WTC11 (cell line): ENCODE measurements at regions not wholly inside any gene's neighbourhood (a gene's known extent, or its start where the extent isn't known, plus 50 kb on each side); places are given as distances from the start of the nearest gene placed in this dataset.

Experiments
- ATAC-seq: fragments of 200-7000 bp; cut with Tn5 transposase; 2 replicates; pipeline ENCODE4 v1.10.0; 2021; ENCODE audit warnings: mild to moderate bottlenecking, moderate library complexity
- CTCF ChIA-PET: fragments of 300-600 bp; sonication (Branson Sonifier 250); formaldehyde crosslinking; loops from one replicate; lab custom pipeline; 2021; ENCODE audit warnings: antibody characterized with exemption; lab: Charles Lee
- POLR2A ChIA-PET: fragments of 350-600 bp; sonication (Branson Sonifier 250); formaldehyde crosslinking; loops from one replicate; lab custom pipeline; 2021; ENCODE audit warnings: antibody characterized with exemption; lab: Charles Lee
- DNase-seq: peaks from one replicate; pipeline ENCODE4 v3.0.0; 2021; ENCODE audit warnings: low spot score
- H3K27ac Mint-ChIP-seq: 2 replicates; pipeline ENCODE4 v1.8.0; 2021; ENCODE audit warnings: mixed read lengths
- H3K27me3 Mint-ChIP-seq: 2 replicates; pipeline ENCODE4 v1.8.0; 2021; ENCODE audit warnings: low read depth, mild to moderate bottlenecking, moderate library complexity, mixed read lengths
- H3K36me3 Mint-ChIP-seq: 2 replicates; pipeline ENCODE4 v1.8.0; 2021; ENCODE audit warnings: mixed read lengths
- H3K4me1 Mint-ChIP-seq: 2 replicates; pipeline ENCODE4 v1.8.0; 2022; ENCODE audit warnings: mixed read lengths
- H3K4me3 Mint-ChIP-seq: 2 replicates; pipeline ENCODE4 v1.8.0; 2021; ENCODE audit warnings: mild to moderate bottlenecking, moderate library complexity, mixed read lengths
- H3K9me3 Mint-ChIP-seq: 2 replicates; pipeline ENCODE4 v1.8.0; 2021; ENCODE audit warnings: mixed read lengths
- CDX4 ChIP-seq: fragments of 250-450 bp; sonication (Bioruptor Pico); IDR thresholded peaks from 2 replicates; pipeline ENCODE4 v1.9.0; 2021; ENCODE audit warnings: moderate library complexity, mild to moderate bottlenecking, inconsistent platforms, borderline replicate concordance
- EMX1 ChIP-seq: fragments of 250-450 bp; sonication (Bioruptor Pico); IDR thresholded peaks from 2 replicates; pipeline ENCODE4 v1.8.0; 2021; ENCODE audit warnings: mild to moderate bottlenecking
- GTF2I ChIP-seq: fragments of 250-450 bp; sonication (Bioruptor Pico); conservative IDR thresholded peaks from 2 replicates; pipeline ENCODE4 v1.4.0; 2021; ENCODE audit warnings: mild to moderate bottlenecking
- KAT7 ChIP-seq: sonication (generic); formaldehyde crosslinking; IDR thresholded peaks from 2 replicates; pipeline ENCODE4 v1.8.1; 2023; ENCODE audit warnings: missing genetic modification reagents, mild to moderate bottlenecking, borderline replicate concordance
- NFE2L1 ChIP-seq: sonication (generic); formaldehyde crosslinking; IDR thresholded peaks from 2 replicates; pipeline ENCODE4 v1.8.1; 2023; ENCODE audit warnings: missing genetic modification reagents
- NR1H2 ChIP-seq: sonication (generic); formaldehyde crosslinking; IDR thresholded peaks from 2 replicates; pipeline ENCODE4 v1.9.0; 2021; ENCODE audit warnings: mild to moderate bottlenecking, moderate library complexity, missing genetic modification reagents
- NR3C1 ChIP-seq: sonication (generic); formaldehyde crosslinking; conservative IDR thresholded peaks from 2 replicates; pipeline ENCODE4 v1.8.1; 2023; ENCODE audit warnings: low read depth, mild to moderate bottlenecking, missing genetic modification reagents
- SMAD4 ChIP-seq: sonication (generic); formaldehyde crosslinking; IDR thresholded peaks from 2 replicates; pipeline ENCODE4 v1.8.0; 2022; ENCODE audit warnings: mild to moderate bottlenecking, missing genetic modification reagents
- TEAD1 ChIP-seq: sonication (generic); formaldehyde crosslinking; IDR thresholded peaks from 2 replicates; pipeline ENCODE4 v1.8.0; 2022; ENCODE audit warnings: mild to moderate bottlenecking, missing genetic modification reagents
- TEAD4 ChIP-seq: sonication (generic); formaldehyde crosslinking; IDR thresholded peaks from 2 replicates; pipeline ENCODE4 v1.8.0; 2022; ENCODE audit warnings: mild to moderate bottlenecking, missing genetic modification reagents
- USF2 ChIP-seq: sonication (generic); formaldehyde crosslinking; IDR thresholded peaks from 2 replicates; pipeline ENCODE4 v1.8.1; 2023; ENCODE audit warnings: mild to moderate bottlenecking, missing genetic modification reagents, moderate library complexity
- ZNF138 ChIP-seq: sonication (generic); formaldehyde crosslinking; conservative IDR thresholded peaks from 2 replicates; pipeline ENCODE4 v1.8.1; 2022; ENCODE audit warnings: mild to moderate bottlenecking, moderate library complexity, missing genetic modification reagents
- ZNF219 ChIP-seq: sonication (generic); formaldehyde crosslinking; IDR thresholded peaks from 2 replicates; pipeline ENCODE4 v1.8.0; 2023; ENCODE audit warnings: missing genetic modification reagents, mild to moderate bottlenecking, borderline replicate concordance
- TF ChIP-seq, protein P1 (sequence below): sonication (generic); formaldehyde crosslinking; IDR thresholded peaks from 2 replicates; pipeline ENCODE4 v1.8.0; 2023; ENCODE audit warnings: mild to moderate bottlenecking, missing genetic modification reagents
- TF ChIP-seq, protein P2 (sequence below): sonication (generic); formaldehyde crosslinking; IDR thresholded peaks from 2 replicates; pipeline ENCODE4 v1.8.1; 2022; ENCODE audit warnings: low read depth, missing genetic modification reagents, borderline replicate concordance
- TF ChIP-seq, protein P3 (sequence below): fragments of 250-450 bp; sonication (Bioruptor Pico); IDR thresholded peaks from 2 replicates; pipeline ENCODE4 v1.8.0; 2021; ENCODE audit warnings: mild to moderate bottlenecking
- TF ChIP-seq, protein P4 (sequence below): fragments of 250-450 bp; sonication (Bioruptor Pico); IDR thresholded peaks from 2 replicates; pipeline ENCODE4 v2.1.2; 2022; ENCODE audit warnings: mild to moderate bottlenecking, moderate library complexity
- TF ChIP-seq, protein P5 (sequence below): fragments of 250-450 bp; sonication (Bioruptor Pico); IDR thresholded peaks from 2 replicates; pipeline ENCODE4 v1.9.0; 2021; ENCODE audit warnings: mild to moderate bottlenecking
- TF ChIP-seq, protein P6 (sequence below): sonication (generic); formaldehyde crosslinking; IDR thresholded peaks from 2 replicates; pipeline ENCODE4 v1.8.0; 2022; ENCODE audit warnings: mild to moderate bottlenecking, missing genetic modification reagents

- TF ChIP-seq, protein P1, sequence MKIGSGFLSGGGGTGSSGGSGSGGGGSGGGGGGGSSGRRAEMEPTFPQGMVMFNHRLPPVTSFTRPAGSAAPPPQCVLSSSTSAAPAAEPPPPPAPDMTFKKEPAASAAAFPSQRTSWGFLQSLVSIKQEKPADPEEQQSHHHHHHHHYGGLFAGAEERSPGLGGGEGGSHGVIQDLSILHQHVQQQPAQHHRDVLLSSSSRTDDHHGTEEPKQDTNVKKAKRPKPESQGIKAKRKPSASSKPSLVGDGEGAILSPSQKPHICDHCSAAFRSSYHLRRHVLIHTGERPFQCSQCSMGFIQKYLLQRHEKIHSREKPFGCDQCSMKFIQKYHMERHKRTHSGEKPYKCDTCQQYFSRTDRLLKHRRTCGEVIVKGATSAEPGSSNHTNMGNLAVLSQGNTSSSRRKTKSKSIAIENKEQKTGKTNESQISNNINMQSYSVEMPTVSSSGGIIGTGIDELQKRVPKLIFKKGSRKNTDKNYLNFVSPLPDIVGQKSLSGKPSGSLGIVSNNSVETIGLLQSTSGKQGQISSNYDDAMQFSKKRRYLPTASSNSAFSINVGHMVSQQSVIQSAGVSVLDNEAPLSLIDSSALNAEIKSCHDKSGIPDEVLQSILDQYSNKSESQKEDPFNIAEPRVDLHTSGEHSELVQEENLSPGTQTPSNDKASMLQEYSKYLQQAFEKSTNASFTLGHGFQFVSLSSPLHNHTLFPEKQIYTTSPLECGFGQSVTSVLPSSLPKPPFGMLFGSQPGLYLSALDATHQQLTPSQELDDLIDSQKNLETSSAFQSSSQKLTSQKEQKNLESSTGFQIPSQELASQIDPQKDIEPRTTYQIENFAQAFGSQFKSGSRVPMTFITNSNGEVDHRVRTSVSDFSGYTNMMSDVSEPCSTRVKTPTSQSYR (CRISPR knock-in tag): no peak
- TF ChIP-seq USF2 (CRISPR knock-in tag): no peak
- TF ChIP-seq, protein P2, sequence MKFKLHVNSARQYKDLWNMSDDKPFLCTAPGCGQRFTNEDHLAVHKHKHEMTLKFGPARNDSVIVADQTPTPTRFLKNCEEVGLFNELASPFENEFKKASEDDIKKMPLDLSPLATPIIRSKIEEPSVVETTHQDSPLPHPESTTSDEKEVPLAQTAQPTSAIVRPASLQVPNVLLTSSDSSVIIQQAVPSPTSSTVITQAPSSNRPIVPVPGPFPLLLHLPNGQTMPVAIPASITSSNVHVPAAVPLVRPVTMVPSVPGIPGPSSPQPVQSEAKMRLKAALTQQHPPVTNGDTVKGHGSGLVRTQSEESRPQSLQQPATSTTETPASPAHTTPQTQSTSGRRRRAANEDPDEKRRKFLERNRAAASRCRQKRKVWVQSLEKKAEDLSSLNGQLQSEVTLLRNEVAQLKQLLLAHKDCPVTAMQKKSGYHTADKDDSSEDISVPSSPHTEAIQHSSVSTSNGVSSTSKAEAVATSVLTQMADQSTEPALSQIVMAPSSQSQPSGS (CRISPR knock-in tag): no peak
Measured at GRCh38 chr1:43056981-43057391, 98.3 kb upstream of the SLC2A1 start (continued).

DNA sequence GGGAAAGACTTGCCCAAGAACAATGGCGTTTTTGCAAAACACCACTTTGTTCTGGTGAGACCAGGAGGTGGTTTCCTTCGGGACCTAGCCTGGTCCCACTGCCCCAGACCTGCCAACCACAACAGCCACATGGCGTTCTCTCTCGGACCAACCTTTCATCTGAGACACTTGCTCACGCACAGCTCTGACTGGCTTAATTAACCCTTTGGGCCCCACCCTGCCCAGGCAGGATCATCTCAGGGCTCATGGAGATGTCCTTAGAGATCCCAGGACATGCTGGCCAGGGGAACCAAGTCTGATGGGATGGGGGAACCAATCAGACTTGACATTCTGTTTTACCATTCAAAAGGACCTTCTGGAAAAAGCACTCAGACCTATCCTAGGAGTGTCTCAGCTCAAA, 97.8 kb upstream of the SLC2A1 start:
- Mint-ChIP-seq H3K36me3 (no peaks in the 10 kb centered on the region), H3K27ac (no peak overlapping the region), H3K4me1 (peaks cover 34% of the 10 kb centered on the region), H3K9me3 (no peaks in the 10 kb centered on the region), H3K27me3 (no peaks in the 10 kb centered on the region; the same call in 1 of the 2 replicates), H3K4me3 (no peak overlapping the region)
- no peak for ATAC-seq
- CTCF ChIA-PET: interaction anchor here (1.2 kb wide), 1 partner anchor 17 kb away, joined by 4 read pairs; no protein-coding TSS in a partner anchor
- POLR2A ChIA-PET: no interaction called here
- TF ChIP-seq NR3C1 (no peak), GTF2I (CRISPR knock-in tag) (no peak), KAT7 (CRISPR knock-in tag) (no peak), SMAD4 (CRISPR knock-in tag) (no peak), TEAD1 (CRISPR knock-in tag) (no peak), ZNF138 (CRISPR knock-in tag) (no peak), EMX1 (CRISPR knock-in tag) (no peak), NFE2L1 (CRISPR knock-in tag) (no peak), CDX4 (CRISPR knock-in tag) (no peak), NR1H2 (CRISPR knock-in tag) (no peak), ZNF219 (CRISPR knock-in tag) (no peak), TEAD4 (CRISPR knock-in tag) (no peak)
- TF ChIP-seq, protein P3, sequence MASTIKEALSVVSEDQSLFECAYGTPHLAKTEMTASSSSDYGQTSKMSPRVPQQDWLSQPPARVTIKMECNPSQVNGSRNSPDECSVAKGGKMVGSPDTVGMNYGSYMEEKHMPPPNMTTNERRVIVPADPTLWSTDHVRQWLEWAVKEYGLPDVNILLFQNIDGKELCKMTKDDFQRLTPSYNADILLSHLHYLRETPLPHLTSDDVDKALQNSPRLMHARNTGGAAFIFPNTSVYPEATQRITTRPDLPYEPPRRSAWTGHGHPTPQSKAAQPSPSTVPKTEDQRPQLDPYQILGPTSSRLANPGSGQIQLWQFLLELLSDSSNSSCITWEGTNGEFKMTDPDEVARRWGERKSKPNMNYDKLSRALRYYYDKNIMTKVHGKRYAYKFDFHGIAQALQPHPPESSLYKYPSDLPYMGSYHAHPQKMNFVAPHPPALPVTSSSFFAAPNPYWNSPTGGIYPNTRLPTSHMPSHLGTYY (CRISPR knock-in tag): no peak
- TF ChIP-seq, protein P4, sequence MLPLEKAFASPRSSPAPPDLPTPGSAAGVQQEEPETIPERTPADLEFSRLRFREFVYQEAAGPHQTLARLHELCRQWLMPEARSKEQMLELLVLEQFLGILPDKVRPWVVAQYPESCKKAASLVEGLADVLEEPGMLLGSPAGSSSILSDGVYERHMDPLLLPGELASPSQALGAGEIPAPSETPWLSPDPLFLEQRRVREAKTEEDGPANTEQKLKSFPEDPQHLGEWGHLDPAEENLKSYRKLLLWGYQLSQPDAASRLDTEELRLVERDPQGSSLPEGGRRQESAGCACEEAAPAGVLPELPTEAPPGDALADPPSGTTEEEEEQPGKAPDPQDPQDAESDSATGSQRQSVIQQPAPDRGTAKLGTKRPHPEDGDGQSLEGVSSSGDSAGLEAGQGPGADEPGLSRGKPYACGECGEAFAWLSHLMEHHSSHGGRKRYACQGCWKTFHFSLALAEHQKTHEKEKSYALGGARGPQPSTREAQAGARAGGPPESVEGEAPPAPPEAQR (CRISPR knock-in tag): no peak
- TF ChIP-seq, protein P5, sequence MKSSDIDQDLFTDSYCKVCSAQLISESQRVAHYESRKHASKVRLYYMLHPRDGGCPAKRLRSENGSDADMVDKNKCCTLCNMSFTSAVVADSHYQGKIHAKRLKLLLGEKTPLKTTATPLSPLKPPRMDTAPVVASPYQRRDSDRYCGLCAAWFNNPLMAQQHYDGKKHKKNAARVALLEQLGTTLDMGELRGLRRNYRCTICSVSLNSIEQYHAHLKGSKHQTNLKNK (CRISPR knock-in tag): no peak
- TF ChIP-seq, protein P6, sequence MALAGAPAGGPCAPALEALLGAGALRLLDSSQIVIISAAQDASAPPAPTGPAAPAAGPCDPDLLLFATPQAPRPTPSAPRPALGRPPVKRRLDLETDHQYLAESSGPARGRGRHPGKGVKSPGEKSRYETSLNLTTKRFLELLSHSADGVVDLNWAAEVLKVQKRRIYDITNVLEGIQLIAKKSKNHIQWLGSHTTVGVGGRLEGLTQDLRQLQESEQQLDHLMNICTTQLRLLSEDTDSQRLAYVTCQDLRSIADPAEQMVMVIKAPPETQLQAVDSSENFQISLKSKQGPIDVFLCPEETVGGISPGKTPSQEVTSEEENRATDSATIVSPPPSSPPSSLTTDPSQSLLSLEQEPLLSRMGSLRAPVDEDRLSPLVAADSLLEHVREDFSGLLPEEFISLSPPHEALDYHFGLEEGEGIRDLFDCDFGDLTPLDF (CRISPR knock-in tag): no peak
- DNase-seq: no peak
